HEK293 (cell line): ENCODE measurements at regions not wholly inside any gene's neighbourhood (a gene's known extent, or its start where the extent isn't known, plus 50 kb on each side); places are given as distances from the start of the nearest gene placed in this dataset.
"Not testable (repeated sequence)": the region's sequence is repeated elsewhere in the genome, so short reads cannot be mapped to it uniquely, and the experiment has no call there.

Experiments
- GLIS1 ChIP-seq: fragments of 450-650 bp; formaldehyde crosslinking; IDR thresholded peaks from 2 replicates; pipeline ENCODE4 v1.5.1; 2016; ENCODE audit warnings: missing biosample characterization, missing genetic modification characterization
- HOXC10 ChIP-seq: sonication (generic); formaldehyde crosslinking; IDR thresholded peaks from 2 replicates; pipeline ENCODE4 v1.8.1; 2023; ENCODE audit warnings: mild to moderate bottlenecking, missing genetic modification reagents
- MEIS1 ChIP-seq: sonication (generic); formaldehyde crosslinking; IDR thresholded peaks from 2 replicates; pipeline ENCODE4 v1.8.1; 2022; ENCODE audit warnings: missing genetic modification reagents, mild to moderate bottlenecking, borderline replicate concordance
- ZBTB7A ChIP-seq: fragments of 450-650 bp; formaldehyde crosslinking; IDR thresholded peaks from 2 replicates; pipeline ENCODE4 v1.5.1; 2016; ENCODE audit warnings: low read depth, missing biosample characterization, missing genetic modification characterization
- ZFP37 ChIP-seq: fragments of 450-650 bp; formaldehyde crosslinking; IDR thresholded peaks from 2 replicates; pipeline ENCODE4 v1.5.1; 2016; ENCODE audit warnings: missing biosample characterization, missing genetic modification characterization
- ZNF155 ChIP-seq: fragments of 450-650 bp; formaldehyde crosslinking; IDR thresholded peaks from 2 replicates; pipeline ENCODE4 v1.5.1; 2016; ENCODE audit warnings: missing biosample characterization, missing genetic modification characterization
- ZNF2 ChIP-seq: fragments of 450-650 bp; formaldehyde crosslinking; IDR thresholded peaks from 2 replicates; pipeline ENCODE4 v1.5.1; 2016; ENCODE audit warnings: missing biosample characterization, missing genetic modification characterization
- ZNF324 ChIP-seq: fragments of 450-650 bp; formaldehyde crosslinking; IDR thresholded peaks from 2 replicates; pipeline ENCODE4 v1.5.1; 2016; ENCODE audit warnings: missing biosample characterization, missing genetic modification characterization
- ZNF394 ChIP-seq: fragments of 450-650 bp; formaldehyde crosslinking; IDR thresholded peaks from 2 replicates; pipeline ENCODE4 v1.5.1; 2016; ENCODE audit warnings: missing biosample characterization, missing genetic modification characterization, mild to moderate bottlenecking, moderate library complexity, borderline replicate concordance
- ZNF558 ChIP-seq: fragments of 450-650 bp; formaldehyde crosslinking; IDR thresholded peaks from 2 replicates; pipeline ENCODE4 v1.5.1; 2016; ENCODE audit warnings: missing biosample characterization, missing genetic modification characterization
- ZNF785 ChIP-seq: fragments of 450-650 bp; formaldehyde crosslinking; IDR thresholded peaks from 2 replicates; pipeline ENCODE4 v1.5.1; 2016; ENCODE audit warnings: missing biosample characterization, missing genetic modification characterization
- TF ChIP-seq, protein P1 (sequence below): fragments of 450-650 bp; formaldehyde crosslinking; IDR thresholded peaks from 2 replicates; pipeline ENCODE4 v1.5.1; 2016; ENCODE audit warnings: missing biosample characterization, missing genetic modification characterization
- TF ChIP-seq, protein P2 (sequence below): fragments of 450-650 bp; formaldehyde crosslinking; IDR thresholded peaks from 2 replicates; pipeline ENCODE4 v1.5.1; 2016; ENCODE audit warnings: missing biosample characterization, missing genetic modification characterization, low read depth

DNA sequence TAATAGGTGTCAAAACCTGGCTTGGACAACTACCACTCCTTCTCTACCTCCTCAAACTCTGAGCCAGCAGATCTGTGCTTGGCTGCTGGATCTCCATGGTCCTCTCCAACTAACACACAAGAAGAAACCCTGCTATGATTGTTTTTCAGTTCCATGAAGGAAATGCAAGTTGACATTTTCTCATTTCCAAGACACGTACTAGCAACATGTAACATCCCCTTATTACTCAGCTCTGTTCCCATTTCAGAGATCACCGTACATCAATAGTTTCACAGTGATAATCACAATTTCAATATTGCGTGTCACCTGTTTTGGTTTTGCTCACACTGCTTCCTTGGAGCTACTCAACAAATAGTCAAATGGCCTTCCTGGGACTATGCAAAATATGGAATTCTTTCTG lies 544.6 kb upstream of the DEFB115 start:
- TF ChIP-seq ZNF155 (tag by site-specific recombination); GLIS1; ZNF2; ZNF558 (tag by site-specific recombination); MEIS1; ZFP37 (tag by site-specific recombination); ZNF324 (tag by site-specific recombination); ZBTB7A (tag by site-specific recombination); HOXC10 (CRISPR knock-in tag); ZNF394 (tag by site-specific recombination); ZNF785 (tag by site-specific recombination): not testable (repeated sequence)
- TF ChIP-seq, protein P1, sequence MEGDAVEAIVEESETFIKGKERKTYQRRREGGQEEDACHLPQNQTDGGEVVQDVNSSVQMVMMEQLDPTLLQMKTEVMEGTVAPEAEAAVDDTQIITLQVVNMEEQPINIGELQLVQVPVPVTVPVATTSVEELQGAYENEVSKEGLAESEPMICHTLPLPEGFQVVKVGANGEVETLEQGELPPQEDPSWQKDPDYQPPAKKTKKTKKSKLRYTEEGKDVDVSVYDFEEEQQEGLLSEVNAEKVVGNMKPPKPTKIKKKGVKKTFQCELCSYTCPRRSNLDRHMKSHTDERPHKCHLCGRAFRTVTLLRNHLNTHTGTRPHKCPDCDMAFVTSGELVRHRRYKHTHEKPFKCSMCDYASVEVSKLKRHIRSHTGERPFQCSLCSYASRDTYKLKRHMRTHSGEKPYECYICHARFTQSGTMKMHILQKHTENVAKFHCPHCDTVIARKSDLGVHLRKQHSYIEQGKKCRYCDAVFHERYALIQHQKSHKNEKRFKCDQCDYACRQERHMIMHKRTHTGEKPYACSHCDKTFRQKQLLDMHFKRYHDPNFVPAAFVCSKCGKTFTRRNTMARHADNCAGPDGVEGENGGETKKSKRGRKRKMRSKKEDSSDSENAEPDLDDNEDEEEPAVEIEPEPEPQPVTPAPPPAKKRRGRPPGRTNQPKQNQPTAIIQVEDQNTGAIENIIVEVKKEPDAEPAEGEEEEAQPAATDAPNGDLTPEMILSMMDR, result not testable (repeated sequence)
- TF ChIP-seq, protein P2, sequence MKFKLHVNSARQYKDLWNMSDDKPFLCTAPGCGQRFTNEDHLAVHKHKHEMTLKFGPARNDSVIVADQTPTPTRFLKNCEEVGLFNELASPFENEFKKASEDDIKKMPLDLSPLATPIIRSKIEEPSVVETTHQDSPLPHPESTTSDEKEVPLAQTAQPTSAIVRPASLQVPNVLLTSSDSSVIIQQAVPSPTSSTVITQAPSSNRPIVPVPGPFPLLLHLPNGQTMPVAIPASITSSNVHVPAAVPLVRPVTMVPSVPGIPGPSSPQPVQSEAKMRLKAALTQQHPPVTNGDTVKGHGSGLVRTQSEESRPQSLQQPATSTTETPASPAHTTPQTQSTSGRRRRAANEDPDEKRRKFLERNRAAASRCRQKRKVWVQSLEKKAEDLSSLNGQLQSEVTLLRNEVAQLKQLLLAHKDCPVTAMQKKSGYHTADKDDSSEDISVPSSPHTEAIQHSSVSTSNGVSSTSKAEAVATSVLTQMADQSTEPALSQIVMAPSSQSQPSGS, result not testable (repeated sequence)
